Muscle layer of colon (tissue), 2 donors: ENCODE measurements at regions not wholly inside any gene's neighbourhood (a gene's known extent, or its start where the extent isn't known, plus 50 kb on each side); places are given as distances from the start of the nearest gene placed in this dataset.
"Not testable (repeated sequence)": the region's sequence is repeated elsewhere in the genome, so short reads cannot be mapped to it uniquely, and the experiment has no call there.

Source experiments
- H3K27ac ChIP-seq: one replicate; pipeline ENCODE4 v1.7.0; 2013; ENCODE audit warnings: low read depth, mild to moderate bottlenecking, low read length, moderate library complexity
- H3K27me3 ChIP-seq, 2 donors: one replicate each; pipeline ENCODE4 v1.7.0; 2013; ENCODE audit warnings: low read length in 2 of 2, mild to moderate bottlenecking in 2 of 2; ENCODE audit not compliant: insufficient read depth in 2 of 2, control insufficient read depth in 1 of 2
- H3K36me3 ChIP-seq: one replicate; pipeline ENCODE4 v1.7.0; 2013; ENCODE audit warnings: mild to moderate bottlenecking, low read length; ENCODE audit not compliant: insufficient read depth
- H3K4me1 ChIP-seq: one replicate; pipeline ENCODE4 v1.7.0; 2013; ENCODE audit warnings: mild to moderate bottlenecking, low read length; ENCODE audit not compliant: insufficient read depth
- H3K4me3 ChIP-seq, 2 donors: one replicate each; pipeline ENCODE4 v1.7.0; 2013; ENCODE audit warnings: low read length in 2 of 2, low read depth in 1 of 2, mild to moderate bottlenecking in 1 of 2, moderate library complexity in 1 of 2
- H3K9ac ChIP-seq: one replicate; pipeline ENCODE4 v1.7.0; 2013; ENCODE audit warnings: low read length
- H3K9me3 ChIP-seq: one replicate; pipeline ENCODE4 v1.7.0; 2013; ENCODE audit warnings: mild to moderate bottlenecking, low read length
- donor health status: abdominal sarcoma.
- donor health status: Adenocarcinoma of cecum.

GRCh38 chr15:66628976-66629723 is 63.4 kb upstream of the LCTL start:
- Histone ChIP-seq H3K9ac (no peak overlapping the region), H3K4me1 (no peaks in the 10 kb centered on the region), H3K4me3 (no peak overlapping the region), H3K27me3 (no peaks in the 10 kb centered on the region), H3K27ac (no peak overlapping the region), H3K9me3 (no peaks in the 10 kb centered on the region), H3K36me3 (no peaks in the 10 kb centered on the region)

GRCh38 chr15:66629817-66630576 is 64.2 kb upstream of the LCTL start:
- H3K9ac ChIP-seq = no peak overlapping the region
- H3K4me1 ChIP-seq = no peaks in the 10 kb centered on the region
- H3K27ac ChIP-seq = no peak overlapping the region

GRCh38 chr15:66630801-66631351 is 65.1 kb upstream of the LCTL start:
- Histone ChIP-seq H3K36me3 (no peaks in the 10 kb centered on the region), H3K9me3 (no peaks in the 10 kb centered on the region), H3K4me1 (no peaks in the 10 kb centered on the region), H3K4me3 (no peak overlapping the region), H3K9ac (no peak overlapping the region), H3K27me3 (no peaks in the 10 kb centered on the region), H3K27ac (no peak overlapping the region)

More at GRCh38 chr15:66629817-66630576, 64.2 kb upstream of the LCTL start:
- Histone ChIP-seq H3K27me3 (no peaks in the 10 kb centered on the region), H3K36me3 (no peaks in the 10 kb centered on the region), H3K9me3 (no peaks in the 10 kb centered on the region), H3K4me3 (no peak overlapping the region)

- Histone ChIP-seq H3K9me3 (no peaks in the 10 kb centered on the region), H3K27ac (no peak overlapping the region), H3K4me1 (no peaks in the 10 kb centered on the region), H3K4me3 (no peak overlapping the region), H3K27me3 (no peaks in the 10 kb centered on the region), H3K36me3 (no peaks in the 10 kb centered on the region), H3K9ac (no peak overlapping the region)
These were observed 65.9 kb upstream of the LCTL start for GRCh38 chr15:66631616-66632263.

- H3K9ac ChIP-seq = no peak overlapping the region
- no peaks in the 10 kb centered on the region for H3K27me3 ChIP-seq
- H3K4me1 ChIP-seq = no peaks in the 10 kb centered on the region
- no peak overlapping the region for H3K4me3 ChIP-seq
- no peaks in the 10 kb centered on the region for H3K36me3 ChIP-seq
- no peaks in the 10 kb centered on the region for H3K9me3 ChIP-seq
- H3K27ac ChIP-seq = no peak overlapping the region
These were observed 67.5 kb upstream of the LCTL start for GRCh38 chr15:66633041-66633937.

- H3K27ac ChIP-seq = no peak overlapping the region
- H3K27me3 ChIP-seq = no peaks in the 10 kb centered on the region
- no peak overlapping the region for H3K9ac ChIP-seq
- H3K36me3 ChIP-seq = no peaks in the 10 kb centered on the region
- no peaks in the 10 kb centered on the region for H3K4me1 ChIP-seq
- no peaks in the 10 kb centered on the region for H3K9me3 ChIP-seq
- no peak overlapping the region for H3K4me3 ChIP-seq
These were observed 68.1 kb upstream of the LCTL start for GRCh38 chr15:66633938-66634250.

- Histone ChIP-seq H3K9me3 (no peaks in the 10 kb centered on the region), H3K4me1 (no peaks in the 10 kb centered on the region), H3K9ac (no peak overlapping the region), H3K4me3 (no peak overlapping the region), H3K36me3 (no peaks in the 10 kb centered on the region), H3K27ac (no peak overlapping the region), H3K27me3 (no peaks in the 10 kb centered on the region)
These were observed 67.5 kb upstream of the SMAD6 start for GRCh38 chr15:66634540-66634939.

GRCh38 chr15:66635006-66635405 is 67.0 kb upstream of the SMAD6 start:
- H3K36me3 ChIP-seq = no peaks in the 10 kb centered on the region
- H3K4me3 ChIP-seq = no peak overlapping the region
- no peak overlapping the region for H3K27ac ChIP-seq
- no peaks in the 10 kb centered on the region for H3K27me3 ChIP-seq
- H3K9ac ChIP-seq = no peak overlapping the region
- H3K9me3 ChIP-seq = no peaks in the 10 kb centered on the region
- no peaks in the 10 kb centered on the region for H3K4me1 ChIP-seq

GRCh38 chr15:66635817-66636216 is 66.2 kb upstream of the SMAD6 start:
- Histone ChIP-seq H3K4me3 (no peak overlapping the region), H3K9me3 (no peaks in the 10 kb centered on the region), H3K9ac (no peak overlapping the region), H3K27ac (no peak overlapping the region), H3K36me3 (no peaks in the 10 kb centered on the region), H3K4me1 (no peaks in the 10 kb centered on the region), H3K27me3 (no peaks in the 10 kb centered on the region)

- H3K4me3 ChIP-seq, H3K9me3 ChIP-seq, H3K4me1 ChIP-seq, H3K9ac ChIP-seq, H3K27me3 ChIP-seq, H3K36me3 ChIP-seq, H3K27ac ChIP-seq: not testable (repeated sequence)
These were observed 65.0 kb upstream of the SMAD6 start for GRCh38 chr15:66637044-66637443.

GRCh38 chr15:66638377-66638776 is 63.7 kb upstream of the SMAD6 start:
- H3K4me1 ChIP-seq = no peaks in the 10 kb centered on the region
- H3K27me3 ChIP-seq = no peaks in the 10 kb centered on the region
- H3K4me3 ChIP-seq = no peak overlapping the region
- no peak overlapping the region for H3K27ac ChIP-seq
- H3K9me3 ChIP-seq = no peaks in the 10 kb centered on the region
- no peak overlapping the region for H3K9ac ChIP-seq
- H3K36me3 ChIP-seq = no peaks in the 10 kb centered on the region
